ENCODE measurements at regions not wholly inside any gene's neighbourhood (a gene's known extent, or its start where the extent isn't known, plus 50 kb on each side); places are given as distances from the start of the nearest gene placed in this dataset.

DNA sequence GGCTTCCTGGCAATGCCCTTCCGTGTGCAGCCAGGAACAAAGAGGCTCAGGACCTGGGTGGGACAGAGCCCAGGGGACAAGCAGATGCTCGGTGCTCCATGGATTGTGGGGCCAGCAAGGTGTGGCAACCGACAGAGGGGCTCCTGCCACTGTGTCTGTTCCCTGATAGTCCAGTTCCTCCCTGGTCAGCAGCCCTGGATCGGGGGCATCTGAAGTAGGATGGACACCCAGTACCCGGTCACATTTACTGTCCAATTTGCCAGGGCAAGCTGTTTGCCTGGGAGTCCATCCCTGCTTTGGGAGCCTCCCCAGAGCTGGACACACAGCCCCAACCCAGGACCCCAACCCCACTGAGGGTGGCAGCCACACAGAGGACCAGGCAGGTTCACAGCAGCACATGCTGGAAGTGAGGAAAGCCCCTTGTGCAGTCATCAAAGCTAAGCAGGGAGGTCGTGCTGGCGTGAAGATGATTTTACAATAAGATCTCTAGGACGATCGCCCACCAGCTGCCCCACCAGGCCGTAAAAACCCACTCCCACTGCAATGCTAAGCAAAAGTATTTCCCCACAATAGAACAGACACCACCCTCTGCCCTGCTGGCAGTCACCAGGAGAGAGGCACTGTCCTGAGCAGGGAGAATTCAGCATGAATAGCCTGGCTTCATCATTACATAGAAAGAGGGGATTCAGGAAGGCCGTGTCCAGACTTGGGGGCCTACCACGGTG lies 141.7 kb downstream of the NDUFA10 start:
- no peak for DNase-seq (ENCODE audit: low read depth in 2 of 2)

DNA sequence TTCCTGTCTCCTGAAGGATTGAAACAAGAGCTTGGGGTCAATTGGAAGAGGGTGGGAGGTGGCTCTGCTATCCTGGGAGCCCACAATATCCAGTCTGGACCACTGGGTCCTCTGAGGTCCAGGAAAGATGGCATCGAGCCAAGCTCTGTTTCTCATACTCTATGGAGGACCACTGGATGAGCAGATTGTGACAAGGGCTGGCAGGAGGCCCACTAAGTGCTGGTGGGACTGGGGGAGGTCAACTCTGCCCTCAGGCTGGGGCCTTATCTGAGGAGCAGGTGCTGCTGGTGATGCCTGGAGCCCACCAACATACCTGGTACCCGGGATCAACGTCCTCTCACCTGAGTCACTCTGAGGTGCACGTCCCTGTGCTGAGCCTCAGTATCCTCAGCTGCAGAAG lies 142.4 kb downstream of the NDUFA10 start:
- no peak for DNase-seq (ENCODE audit: low read depth in 2 of 2)

GRCh38 chr2:239882331-239882732 lies 142.8 kb downstream of the NDUFA10 start:
- DNase-seq (ENCODE audit: low read depth in 2 of 2), result peak; percentile 20 to 37

DNA sequence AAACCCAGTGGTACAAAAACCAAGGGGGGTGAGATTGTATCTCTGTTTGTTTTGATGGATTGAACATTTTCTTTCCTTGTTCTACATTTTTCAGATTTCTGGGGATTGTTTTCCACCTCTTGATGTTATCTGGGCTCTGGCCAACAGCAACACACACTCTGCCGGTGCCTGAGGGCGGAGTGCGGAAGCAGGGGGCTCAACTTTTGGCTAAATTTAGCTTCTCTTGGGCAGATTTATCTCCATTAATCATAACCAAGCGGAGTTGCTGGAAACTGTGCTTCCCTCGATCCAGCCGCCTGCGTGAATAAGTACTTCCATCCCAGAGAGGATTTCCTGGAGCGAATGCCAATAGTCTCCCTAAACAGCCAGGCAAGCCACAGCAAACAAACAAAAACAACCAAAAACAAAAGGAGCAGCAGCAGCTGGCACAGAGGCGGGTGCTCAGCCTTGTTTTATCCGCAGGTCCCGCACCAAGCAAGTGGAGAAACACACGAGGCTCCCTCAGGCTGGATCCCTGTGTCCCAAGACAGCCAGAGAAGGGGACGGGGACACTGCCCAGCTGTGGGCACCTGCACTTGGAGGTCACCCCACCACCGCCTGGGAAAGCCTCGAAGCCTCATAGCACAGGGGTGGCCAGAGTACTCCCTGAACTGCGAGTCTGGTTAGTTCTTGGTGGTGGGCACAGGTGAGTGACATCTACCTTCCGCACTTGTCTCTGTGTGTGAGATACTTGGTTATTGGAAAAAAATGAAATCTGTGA lies 143.4 kb downstream of the NDUFA10 start:
- no peak for DNase-seq (ENCODE audit: low read depth in 2 of 2)

DNA sequence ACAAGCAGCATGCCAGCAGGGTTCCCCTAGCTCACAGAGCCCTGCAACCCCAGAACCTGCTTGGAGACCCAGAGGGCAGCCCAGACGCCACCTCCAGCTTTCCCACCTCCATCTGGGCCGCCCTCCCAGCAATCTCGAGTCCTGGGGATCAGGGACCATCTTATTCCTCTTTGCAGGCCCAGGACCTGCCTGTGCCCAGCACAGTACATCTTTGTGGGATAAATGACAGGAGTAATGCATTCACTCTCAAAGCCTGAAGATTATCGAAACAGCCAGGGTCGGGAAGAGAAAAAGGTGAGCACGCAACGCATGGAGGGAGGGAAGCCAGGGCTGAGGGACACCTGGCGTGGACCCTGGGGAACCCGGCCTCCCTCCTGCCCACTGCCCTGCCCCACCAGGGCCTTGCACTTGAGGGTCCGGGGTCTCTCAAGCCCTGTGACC lies 144.1 kb downstream of the NDUFA10 start:
- no peak for DNase-seq (ENCODE audit: low read depth in 2 of 2)

GRCh38 chr2:239880396-239880795 lies 144.7 kb downstream of the NDUFA10 start:
- DNase-seq (ENCODE audit: low read depth in 2 of 2), result no peak

DNA sequence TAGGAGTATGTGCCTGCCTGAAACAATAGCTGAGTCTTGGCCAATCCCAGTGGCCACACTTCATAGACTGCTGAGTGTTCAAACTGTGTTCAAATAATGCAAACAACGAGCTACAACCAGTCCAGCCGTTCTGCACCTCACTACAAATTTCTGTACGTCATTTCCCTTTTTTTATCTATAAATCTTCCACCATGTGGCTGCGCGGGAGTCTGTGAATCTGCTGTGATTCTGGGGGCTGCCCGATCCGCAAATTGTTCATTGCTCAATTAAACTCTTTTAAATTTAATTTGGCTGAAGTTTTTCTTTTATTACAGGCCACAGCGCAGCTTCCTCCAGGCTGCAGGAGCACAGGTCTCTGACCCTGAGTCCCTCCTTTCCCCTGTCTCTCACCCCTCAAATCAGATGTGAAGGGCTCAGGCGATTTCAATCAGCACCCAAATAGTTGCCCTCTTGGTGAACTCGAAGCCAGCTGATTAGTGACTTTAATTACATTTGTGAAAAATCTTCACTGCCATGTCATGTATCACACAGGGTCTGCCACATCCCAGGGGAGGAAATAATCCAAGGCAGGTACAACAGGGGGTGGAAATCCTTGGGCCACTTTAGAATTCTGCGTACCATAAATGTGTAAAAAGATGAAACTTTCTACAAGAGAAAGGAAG lies 145.6 kb downstream of the NDUFA10 start:
- DNase-seq (ENCODE audit: low read depth in 2 of 2), result no peak

- no peak for DNase-seq (ENCODE audit: low read depth in 2 of 2)
These were observed 146.5 kb downstream of the NDUFA10 start for GRCh38 chr2:239878686-239879085.

GRCh38 chr2:239876948-239877289 lies 148.2 kb downstream of the NDUFA10 start:
- DNase-seq (ENCODE audit: low read depth in 2 of 2), result no peak

- no peak for DNase-seq (ENCODE audit: low read depth in 2 of 2)
These were observed 148.7 kb downstream of the NDUFA10 start for GRCh38 chr2:239876271-239876947.

- no peak for DNase-seq (ENCODE audit: low read depth in 2 of 2)
These were observed 150.3 kb downstream of the NDUFA10 start for GRCh38 chr2:239874636-239875356.

- no peak for DNase-seq (ENCODE audit: low read depth in 2 of 2)
These were observed 151.2 kb downstream of the NDUFA10 start for GRCh38 chr2:239873656-239874635.

DNA sequence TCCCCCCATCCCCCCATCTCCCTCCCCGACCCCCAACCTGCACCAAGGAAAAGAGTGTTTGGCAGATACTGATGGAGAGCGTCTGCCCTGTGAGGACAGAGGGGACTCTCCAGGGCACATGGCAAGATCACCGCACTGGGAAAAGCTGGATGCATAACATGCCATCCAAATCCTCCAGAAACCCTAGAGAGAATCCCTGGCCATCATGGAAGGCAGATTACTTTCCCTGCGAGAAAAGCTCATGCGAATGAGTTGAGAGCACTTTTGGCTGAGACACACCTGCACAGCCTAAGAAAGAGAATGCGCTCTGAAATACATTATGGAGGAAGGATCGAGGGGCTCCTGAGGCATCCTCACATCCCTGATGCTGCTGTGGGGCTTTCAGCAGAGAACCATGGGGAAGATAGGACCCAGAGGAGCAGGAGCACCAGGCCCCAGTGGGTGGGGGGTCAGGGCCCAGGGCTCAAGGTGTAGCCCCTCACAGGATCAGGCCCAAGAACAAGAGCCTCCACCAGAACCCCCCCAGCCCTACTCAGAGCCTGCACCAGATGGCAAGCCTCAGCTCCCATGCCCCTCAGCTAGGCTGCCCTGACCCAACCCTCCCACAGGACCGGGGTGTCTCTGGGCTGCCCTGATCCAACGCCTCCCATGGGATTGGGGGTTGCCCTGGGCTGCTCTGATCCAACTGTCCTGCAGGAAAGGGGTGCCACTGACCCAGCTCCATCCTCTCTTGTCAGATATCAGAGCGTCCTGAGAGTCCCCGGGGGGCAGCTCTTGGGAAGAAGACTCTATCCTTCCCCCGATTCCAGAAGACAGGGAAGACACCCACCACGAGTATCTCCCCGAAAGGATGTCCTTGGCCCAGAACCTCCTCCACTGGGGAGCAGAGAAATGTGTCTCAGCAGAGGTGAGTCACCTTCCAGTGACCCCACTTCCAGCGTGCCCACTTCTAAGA lies 153.4 kb downstream of the NDUFA10 start:
- DNase-seq (ENCODE audit: low read depth in 2 of 2), result no peak

- DNase-seq (ENCODE audit: low read depth in 2 of 2), result no peak
These were observed 154.3 kb downstream of the NDUFA10 start for GRCh38 chr2:239870863-239871262.

GRCh38 chr2:239870276-239870675 lies 154.9 kb downstream of the NDUFA10 start:
- DNase-seq (ENCODE audit: low read depth in 2 of 2), result no peak

GRCh38 chr2:239869272-239870155 lies 155.6 kb downstream of the NDUFA10 start:
- no peak for DNase-seq (ENCODE audit: low read depth in 2 of 2)

GRCh38 chr2:239868556-239869181 lies 156.5 kb downstream of the NDUFA10 start:
- no peak for DNase-seq (ENCODE audit: low read depth in 2 of 2)

- no peak for DNase-seq (ENCODE audit: low read depth in 2 of 2)
These were observed 158.4 kb downstream of the NDUFA10 start for GRCh38 chr2:239866778-239867177.
